GM23338 (cell line): ENCODE measurements at regions not wholly inside any gene's neighbourhood (a gene's known extent, or its start where the extent isn't known, plus 50 kb on each side); places are given as distances from the start of the nearest gene placed in this dataset.
A peak's percentile ranks its signal among the peaks of the same experiment; 100 is the strongest.
"Not testable (repeated sequence)": the region's sequence is repeated elsewhere in the genome, so short reads cannot be mapped to it uniquely, and the experiment has no call there.

Experiments
- ATAC-seq: fragments of 200-7000 bp; cut with Tn5 transposase; 3 replicates; pipeline ENCODE4 v1.9.1; 2020
- DNase-seq: peaks from one replicate; pipeline ENCODE4 v3.0.0-alpha.2; 2015; ENCODE audit warnings: low spot score
- H2AFZ ChIP-seq: fragments of 200-600 bp; sonication (generic); 2 replicates; pipeline ENCODE4 v1.8.0; 2016; ENCODE audit warnings: antibody characterized with exemption, mild to moderate bottlenecking, moderate library complexity
- H3F3A ChIP-seq: fragments of 200-600 bp; sonication (generic); replicated peaks from 2 replicates; pipeline ENCODE4 v1.8.0; 2017; ENCODE audit warnings: antibody characterized with exemption, mixed run types, low read depth
- H3K27ac ChIP-seq: fragments of 200-600 bp; sonication (generic); 2 replicates; pipeline ENCODE4 v1.6.1; 2016; ENCODE audit warnings: low read depth
- H3K27me3 ChIP-seq: fragments of 200-600 bp; sonication (generic); 2 replicates; pipeline ENCODE4 v1.8.0; 2016; ENCODE audit warnings: mild to moderate bottlenecking, mixed run types, moderate library complexity; ENCODE audit not compliant: insufficient read depth
- H3K36me3 ChIP-seq: fragments of 200-600 bp; sonication (generic); 2 replicates; pipeline ENCODE4 v1.8.0; 2016; ENCODE audit warnings: mild to moderate bottlenecking; ENCODE audit not compliant: insufficient read depth
- H3K4me1 ChIP-seq: fragments of 200-600 bp; sonication (generic); 2 replicates; pipeline ENCODE4 v1.8.0; 2016; ENCODE audit warnings: mild to moderate bottlenecking, moderate library complexity; ENCODE audit not compliant: insufficient read depth
- H3K4me2 ChIP-seq: fragments of 200-600 bp; sonication (generic); 2 replicates; pipeline ENCODE4 v1.7.1; 2017; ENCODE audit warnings: mixed run types
- H3K4me3 ChIP-seq: fragments of 200-600 bp; sonication (generic); 2 replicates; pipeline ENCODE4 v1.6.1; 2016; ENCODE audit warnings: mixed run types
- H3K79me2 ChIP-seq: fragments of 200-600 bp; sonication (generic); replicated peaks from 2 replicates; pipeline ENCODE4 v1.8.0; 2017; ENCODE audit warnings: mild to moderate bottlenecking; ENCODE audit not compliant: insufficient read depth
- H3K9me2 ChIP-seq: fragments of 200-600 bp; sonication (generic); 2 replicates; pipeline ENCODE4 v1.8.0; 2017; ENCODE audit not compliant: insufficient read depth
- H4K20me1 ChIP-seq: fragments of 200-600 bp; sonication (generic); replicated peaks from 2 replicates; pipeline ENCODE4 v1.8.0; 2017; ENCODE audit warnings: mild to moderate bottlenecking; ENCODE audit not compliant: insufficient read depth
- H3K27ac Mint-ChIP-seq: 2 replicates; pipeline ENCODE4 v1.8.0; 2020; ENCODE audit warnings: inconsistent platforms, mild to moderate bottlenecking, moderate library complexity, mixed read lengths
- H3K27me3 Mint-ChIP-seq: 3 replicates; pipeline ENCODE4 v1.8.0; 2022; ENCODE audit warnings: low read depth, mild to moderate bottlenecking, moderate library complexity, mixed read lengths, inconsistent platforms; ENCODE audit not compliant: insufficient read depth, poor library complexity
- H3K36me3 Mint-ChIP-seq: 3 replicates; pipeline ENCODE4 v1.8.0; 2021; ENCODE audit warnings: low read depth, mild to moderate bottlenecking, inconsistent platforms, moderate library complexity, mixed read lengths
- H3K4me1 Mint-ChIP-seq: 3 replicates; pipeline ENCODE4 v1.8.0; 2020; ENCODE audit warnings: mild to moderate bottlenecking, inconsistent platforms, mixed read lengths
- H3K4me3 Mint-ChIP-seq: 3 replicates; pipeline ENCODE4 v1.8.0; 2021; ENCODE audit warnings: moderate library complexity, mild to moderate bottlenecking, inconsistent platforms, mixed read lengths
- H3K9me3 Mint-ChIP-seq: 3 replicates; pipeline ENCODE4 v1.8.0; 2020; ENCODE audit warnings: moderate library complexity, mild to moderate bottlenecking, inconsistent platforms, mixed read lengths
- CREB1 ChIP-seq: fragments of 250-450 bp; sonication (Bioruptor Pico); IDR thresholded peaks from 2 replicates; pipeline ENCODE4 v1.5.0; 2020; ENCODE audit warnings: low read depth, mild to moderate bottlenecking, moderate library complexity
- CTCF ChIP-seq, 2 experiments: fragments of 200-600 bp in 1 of 2; sonication (generic) in 1 of 2; conservative IDR thresholded peaks; 2 replicates each; pipeline versions ENCODE4 v1.5.1 to v1.6.1; 2016 to 2017; ENCODE audit warnings: antibody characterized with exemption in 2 of 2, low read depth in 2 of 2, mild to moderate bottlenecking in 2 of 2, moderate library complexity in 1 of 2
- JUNB ChIP-seq: IDR thresholded peaks from one replicate; pipeline ENCODE4 v1.6.1; 2016; ENCODE audit warnings: antibody characterized with exemption; ENCODE audit not compliant: unreplicated experiment
- POLR2AphosphoS5 ChIP-seq: IDR thresholded peaks from 2 replicates; pipeline ENCODE4 v1.6.1; 2016; ENCODE audit warnings: antibody characterized with exemption, low read depth
- STAT1 ChIP-seq: IDR thresholded peaks from one replicate; pipeline ENCODE4 v1.6.1; 2016; ENCODE audit warnings: antibody characterized with exemption; ENCODE audit not compliant: unreplicated experiment
- ZNF331 ChIP-seq: fragments of 250-450 bp; sonication (Bioruptor Pico); IDR thresholded peaks from 2 replicates; pipeline ENCODE4 v1.5.0; 2020; ENCODE audit warnings: low read depth, mild to moderate bottlenecking, moderate library complexity
- TF ChIP-seq, protein P1 (sequence below): fragments of 250-450 bp; sonication (Bioruptor Pico); IDR thresholded peaks from 2 replicates; pipeline ENCODE4 v1.5.0; 2020; ENCODE audit warnings: mild to moderate bottlenecking, moderate library complexity

GRCh38 chr6:168913231-168913865 is 340.3 kb downstream of the THBS2 start:
- H3K4me1 ChIP-seq, H3K4me3 Mint-ChIP-seq, H3K4me3 ChIP-seq, H3K79me2 ChIP-seq, ATAC-seq, H3K27ac Mint-ChIP-seq, H3K36me3 ChIP-seq, H3K9me2 ChIP-seq, H2AFZ ChIP-seq, H3K4me1 Mint-ChIP-seq, H3K4me2 ChIP-seq, H4K20me1 ChIP-seq, H3F3A ChIP-seq, H3K27ac ChIP-seq, H3K27me3 ChIP-seq: not testable (repeated sequence)
- Mint-ChIP-seq H3K9me3 (peaks cover 54% of the 10 kb centered on the region), H3K36me3 (peaks cover 41% of the 10 kb centered on the region), H3K27me3 (peaks cover 16% of the 10 kb centered on the region)
- peak; percentile 8 for DNase-seq
- 0 out of 2 replicates have a peak, but pooled peaks have one; percentile 18 for TF ChIP-seq POLR2AphosphoS5

GRCh38 chr6:168909288-168909687 is 344.4 kb downstream of the THBS2 start:
- ATAC-seq, result no peak
- Mint-ChIP-seq H3K27me3 (peaks cover 17% of the 10 kb centered on the region), H3K36me3 (peaks cover 57% of the 10 kb centered on the region), H3K4me1 (peaks cover 7% of the 10 kb centered on the region), H3K27ac (no peak overlapping the region), H3K4me3 (no peak overlapping the region), H3K9me3 (peaks cover 66% of the 10 kb centered on the region)
- TF ChIP-seq CREB1 (no peak), CTCF (conservative IDR thresholded peaks at IDR 0.05; ENCODE audit: low read depth in 2 of 2) (no peak), JUNB (no peak), STAT1 (no peak)
- Histone ChIP-seq H3K27me3 (no peaks in the 10 kb centered on the region), H2AFZ (no peak overlapping the region), H3K79me2 (no peaks in the 10 kb centered on the region), H3K4me2 (no peak overlapping the region), H4K20me1 (no peaks in the 10 kb centered on the region), H3F3A (no peaks in the 10 kb centered on the region), H3K9me2 (no peaks in the 10 kb centered on the region; the same call in 1 of the 2 replicates), H3K4me1 (0 out of 2 replicates have a peak, but pooled peaks cover 4% of the 10 kb centered on the region), H3K27ac (no peak overlapping the region), H3K36me3 (no peaks in the 10 kb centered on the region), H3K4me3 (no peak overlapping the region)
- no peak for DNase-seq

GRCh38 chr6:168908887-168909286 is 344.8 kb downstream of the THBS2 start:
- Histone ChIP-seq H3K4me1 (0 out of 2 replicates have a peak, but pooled peaks cover 4% of the 10 kb centered on the region), H2AFZ (no peak overlapping the region), H4K20me1 (no peaks in the 10 kb centered on the region), H3K36me3 (no peaks in the 10 kb centered on the region), H3K4me2 (no peak overlapping the region), H3F3A (no peaks in the 10 kb centered on the region), H3K79me2 (no peaks in the 10 kb centered on the region), H3K27ac (no peak overlapping the region), H3K4me3 (no peak overlapping the region), H3K9me2 (no peaks in the 10 kb centered on the region; the same call in 1 of the 2 replicates), H3K27me3 (no peaks in the 10 kb centered on the region)
- H3K36me3 Mint-ChIP-seq, result peaks cover 57% of the 10 kb centered on the region
- H3K9me3 Mint-ChIP-seq, result peaks cover 62% of the 10 kb centered on the region
- peaks cover 17% of the 10 kb centered on the region for H3K27me3 Mint-ChIP-seq
- no peak for DNase-seq
- no peak overlapping the region for H3K27ac Mint-ChIP-seq
- no peak overlapping the region for H3K4me3 Mint-ChIP-seq
- ATAC-seq, result no peak
- peaks cover 7% of the 10 kb centered on the region for H3K4me1 Mint-ChIP-seq
- TF ChIP-seq, protein P1, sequence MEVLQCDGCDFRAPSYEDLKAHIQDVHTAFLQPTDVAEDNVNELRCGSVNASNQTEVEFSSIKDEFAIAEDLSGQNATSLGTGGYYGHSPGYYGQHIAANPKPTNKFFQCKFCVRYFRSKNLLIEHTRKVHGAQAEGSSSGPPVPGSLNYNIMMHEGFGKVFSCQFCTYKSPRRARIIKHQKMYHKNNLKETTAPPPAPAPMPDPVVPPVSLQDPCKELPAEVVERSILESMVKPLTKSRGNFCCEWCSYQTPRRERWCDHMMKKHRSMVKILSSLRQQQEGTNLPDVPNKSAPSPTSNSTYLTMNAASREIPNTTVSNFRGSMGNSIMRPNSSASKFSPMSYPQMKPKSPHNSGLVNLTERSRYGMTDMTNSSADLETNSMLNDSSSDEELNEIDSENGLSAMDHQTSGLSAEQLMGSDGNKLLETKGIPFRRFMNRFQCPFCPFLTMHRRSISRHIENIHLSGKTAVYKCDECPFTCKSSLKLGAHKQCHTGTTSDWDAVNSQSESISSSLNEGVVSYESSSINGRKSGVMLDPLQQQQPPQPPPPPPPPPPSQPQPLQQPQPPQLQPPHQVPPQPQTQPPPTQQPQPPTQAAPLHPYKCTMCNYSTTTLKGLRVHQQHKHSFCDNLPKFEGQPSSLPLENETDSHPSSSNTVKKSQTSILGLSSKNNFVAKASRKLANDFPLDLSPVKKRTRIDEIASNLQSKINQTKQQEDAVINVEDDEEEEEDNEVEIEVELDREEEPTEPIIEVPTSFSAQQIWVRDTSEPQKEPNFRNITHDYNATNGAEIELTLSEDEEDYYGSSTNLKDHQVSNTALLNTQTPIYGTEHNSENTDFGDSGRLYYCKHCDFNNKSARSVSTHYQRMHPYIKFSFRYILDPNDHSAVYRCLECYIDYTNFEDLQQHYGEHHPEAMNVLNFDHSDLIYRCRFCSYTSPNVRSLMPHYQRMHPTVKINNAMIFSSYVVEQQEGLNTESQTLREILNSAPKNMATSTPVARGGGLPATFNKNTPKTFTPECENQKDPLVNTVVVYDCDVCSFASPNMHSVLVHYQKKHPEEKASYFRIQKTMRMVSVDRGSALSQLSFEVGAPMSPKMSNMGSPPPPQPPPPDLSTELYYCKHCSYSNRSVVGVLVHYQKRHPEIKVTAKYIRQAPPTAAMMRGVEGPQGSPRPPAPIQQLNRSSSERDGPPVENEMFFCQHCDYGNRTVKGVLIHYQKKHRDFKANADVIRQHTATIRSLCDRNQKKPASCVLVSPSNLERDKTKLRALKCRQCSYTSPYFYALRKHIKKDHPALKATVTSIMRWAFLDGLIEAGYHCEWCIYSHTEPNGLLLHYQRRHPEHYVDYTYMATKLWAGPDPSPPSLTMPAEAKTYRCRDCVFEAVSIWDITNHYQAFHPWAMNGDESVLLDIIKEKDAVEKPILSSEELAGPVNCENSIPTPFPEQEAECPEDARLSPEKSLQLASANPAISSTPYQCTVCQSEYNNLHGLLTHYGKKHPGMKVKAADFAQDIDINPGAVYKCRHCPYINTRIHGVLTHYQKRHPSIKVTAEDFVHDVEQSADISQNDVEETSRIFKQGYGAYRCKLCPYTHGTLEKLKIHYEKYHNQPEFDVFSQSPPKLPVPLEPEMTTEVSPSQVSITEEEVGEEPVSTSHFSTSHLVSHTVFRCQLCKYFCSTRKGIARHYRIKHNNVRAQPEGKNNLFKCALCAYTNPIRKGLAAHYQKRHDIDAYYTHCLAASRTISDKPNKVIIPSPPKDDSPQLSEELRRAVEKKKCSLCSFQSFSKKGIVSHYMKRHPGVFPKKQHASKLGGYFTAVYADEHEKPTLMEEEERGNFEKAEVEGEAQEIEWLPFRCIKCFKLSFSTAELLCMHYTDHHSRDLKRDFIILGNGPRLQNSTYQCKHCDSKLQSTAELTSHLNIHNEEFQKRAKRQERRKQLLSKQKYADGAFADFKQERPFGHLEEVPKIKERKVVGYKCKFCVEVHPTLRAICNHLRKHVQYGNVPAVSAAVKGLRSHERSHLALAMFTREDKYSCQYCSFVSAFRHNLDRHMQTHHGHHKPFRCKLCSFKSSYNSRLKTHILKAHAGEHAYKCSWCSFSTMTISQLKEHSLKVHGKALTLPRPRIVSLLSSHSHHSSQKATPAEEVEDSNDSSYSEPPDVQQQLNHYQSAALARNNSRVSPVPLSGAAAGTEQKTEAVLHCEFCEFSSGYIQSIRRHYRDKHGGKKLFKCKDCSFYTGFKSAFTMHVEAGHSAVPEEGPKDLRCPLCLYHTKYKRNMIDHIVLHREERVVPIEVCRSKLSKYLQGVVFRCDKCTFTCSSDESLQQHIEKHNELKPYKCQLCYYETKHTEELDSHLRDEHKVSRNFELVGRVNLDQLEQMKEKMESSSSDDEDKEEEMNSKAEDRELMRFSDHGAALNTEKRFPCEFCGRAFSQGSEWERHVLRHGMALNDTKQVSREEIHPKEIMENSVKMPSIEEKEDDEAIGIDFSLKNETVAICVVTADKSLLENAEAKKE (CRISPR knock-in tag), result no peak
- TF ChIP-seq ZNF331 (CRISPR knock-in tag) (no peak), STAT1 (no peak)
